HepG2 (cell line): ENCODE measurements at regions not wholly inside any gene's neighbourhood (a gene's known extent, or its start where the extent isn't known, plus 50 kb on each side); places are given as distances from the start of the nearest gene placed in this dataset.

Source experiments
- CEBPB ChIP-seq: IDR thresholded peaks from 2 replicates; pipeline ENCODE4 v1.6.1; 2011; ENCODE audit warnings: low read depth, low read length, improper control_type of control experiment, borderline replicate concordance
- GFI1 ChIP-seq: sonication (generic); formaldehyde crosslinking; IDR thresholded peaks from 2 replicates; pipeline ENCODE4 v1.5.0; 2020; ENCODE audit warnings: missing genetic modification reagents, mild to moderate bottlenecking, borderline replicate concordance
- KDM1A ChIP-seq: IDR thresholded peaks from 2 replicates; pipeline ENCODE4 v1.6.1; 2016; ENCODE audit warnings: missing compliant biosample characterization
- KDM5B ChIP-seq: sonication (generic); formaldehyde crosslinking; IDR thresholded peaks from 2 replicates; pipeline ENCODE4 v1.4.0; 2020; ENCODE audit warnings: missing genetic modification reagents, mild to moderate bottlenecking, borderline replicate concordance
- MAX ChIP-seq: IDR thresholded peaks from 2 replicates; pipeline ENCODE4 v1.6.1; 2012; ENCODE audit warnings: inconsistent platforms
- POLR2AphosphoS2 ChIP-seq: IDR thresholded peaks from 2 replicates; pipeline ENCODE4 v1.6.1; 2011; ENCODE audit warnings: low read depth, low read length, improper control_type of control experiment
- ZNF138 ChIP-seq: sonication (generic); formaldehyde crosslinking; IDR thresholded peaks from 2 replicates; pipeline ENCODE4 v1.5.0; 2020; ENCODE audit warnings: mild to moderate bottlenecking, low read depth, missing genetic modification reagents

- no peak for TF ChIP-seq POLR2AphosphoS2
- no peak for TF ChIP-seq MAX
- TF ChIP-seq KDM5B (CRISPR knock-in tag), result no peak
- no peak for TF ChIP-seq GFI1 (CRISPR knock-in tag)
- TF ChIP-seq CEBPB, result no peak
- TF ChIP-seq ZNF138, result no peak
- TF ChIP-seq KDM1A (CRISPR knock-in tag), result no peak
Observed at GRCh38 chr5:7014611-7015010, 301.4 kb downstream of the TENT4A start.
